SH-SY5Y (cell line): ENCODE measurements at regions not wholly inside any gene's neighbourhood (a gene's known extent, or its start where the extent isn't known, plus 50 kb on each side); places are given as distances from the start of the nearest gene placed in this dataset.

Experiments used
- GATA2 ChIP-seq: IDR thresholded peaks from 2 replicates; pipeline ENCODE4 v1.6.1; 2011; ENCODE audit warnings: mild to moderate bottlenecking, low read depth, low read length
- GATA3 ChIP-seq: IDR thresholded peaks from 2 replicates; pipeline ENCODE4 v1.6.1; 2011; ENCODE audit warnings: low read depth, mild to moderate bottlenecking, low read length, moderate library complexity

DNA sequence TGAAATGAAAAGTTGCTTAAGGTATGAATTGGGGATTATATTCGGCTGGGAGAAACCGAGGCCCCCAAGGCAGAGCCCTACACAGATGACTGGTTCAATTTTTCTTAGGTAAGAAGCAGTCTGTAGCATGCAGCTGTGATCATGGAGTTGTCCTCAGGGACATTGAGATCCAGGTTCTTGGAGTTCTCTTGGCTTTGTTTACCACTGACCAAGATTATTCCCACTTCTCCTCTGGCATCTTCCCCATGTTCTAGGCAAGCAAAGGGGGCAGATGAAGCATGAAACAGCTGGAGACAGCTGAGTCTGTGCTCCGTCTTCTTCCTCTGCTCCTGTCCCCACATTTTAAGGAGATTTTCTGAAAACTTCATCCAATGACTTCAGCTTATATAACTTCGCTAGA is 129.5 kb upstream of the BMPER start:
- no peak for TF ChIP-seq GATA3
- no peak for TF ChIP-seq GATA2
